Vagina (tissue), 2 donors: ENCODE measurements at regions not wholly inside any gene's neighbourhood (a gene's known extent, or its start where the extent isn't known, plus 50 kb on each side); places are given as distances from the start of the nearest gene placed in this dataset.

Source experiments
- DNase-seq, 2 donors: peaks; one replicate each; pipeline ENCODE4 v3.0.0-alpha.2; 2017; ENCODE audit errors: extremely low spot score in 2 of 2
- H3K27ac ChIP-seq: fragments of 200-600 bp; sonication (generic); one replicate; pipeline ENCODE4 v1.5.1; 2019
- H3K27me3 ChIP-seq: fragments of 200-600 bp; sonication (generic); one replicate; pipeline ENCODE4 v1.5.1; 2019
- H3K36me3 ChIP-seq, 2 donors: fragments of 200-600 bp; sonication (generic); one replicate each; pipeline ENCODE4 v1.5.1; 2017 to 2019
- H3K4me1 ChIP-seq: fragments of 200-600 bp; sonication (generic); one replicate; pipeline ENCODE4 v1.5.1; 2019
- H3K4me3 ChIP-seq, 2 donors: fragments of 200-600 bp; sonication (generic); 1 replicate in 1 of 2; 2 replicates in 1 of 2; pipeline ENCODE4 v1.5.1; 2016 to 2019
- H3K9me3 ChIP-seq: fragments of 200-600 bp; sonication (generic); one replicate; pipeline ENCODE4 v1.5.1; 2019
- POLR2A ChIP-seq, 2 donors: fragments of 450-650 bp; IDR thresholded peaks; one replicate each; pipeline ENCODE4 v1.6.1; 2017; ENCODE audit warnings: antibody characterized with exemption in 2 of 2, mild to moderate bottlenecking in 2 of 2, moderate library complexity in 2 of 2
- POLR2AphosphoS5 ChIP-seq, 2 donors: sonication (generic); formaldehyde crosslinking; IDR thresholded peaks; one replicate each; pipeline ENCODE4 v1.9.0; 2017; ENCODE audit warnings: antibody characterized with exemption in 2 of 2, mild to moderate bottlenecking in 2 of 2, low read depth in 1 of 2; ENCODE audit not compliant: insufficient read depth in 1 of 2
- intact Hi-C: fragments of 100-400 bp; cut with DNase I; formaldehyde crosslinking; loops from one replicate; pipeline ENCODE4 v1.15.1; 2023
- TF ChIP-seq, protein P1 (sequence below), 3 experiments: fragments of 450-650 bp in 2 of 3; fragments of 200-600 bp in 1 of 3; sonication (generic) in 1 of 3; IDR thresholded peaks; one replicate each; pipeline ENCODE4 v1.5.1; 2017 to 2019; ENCODE audit warnings: antibody characterized with exemption in 3 of 3, mild to moderate bottlenecking in 2 of 3, moderate library complexity in 2 of 3

DNA sequence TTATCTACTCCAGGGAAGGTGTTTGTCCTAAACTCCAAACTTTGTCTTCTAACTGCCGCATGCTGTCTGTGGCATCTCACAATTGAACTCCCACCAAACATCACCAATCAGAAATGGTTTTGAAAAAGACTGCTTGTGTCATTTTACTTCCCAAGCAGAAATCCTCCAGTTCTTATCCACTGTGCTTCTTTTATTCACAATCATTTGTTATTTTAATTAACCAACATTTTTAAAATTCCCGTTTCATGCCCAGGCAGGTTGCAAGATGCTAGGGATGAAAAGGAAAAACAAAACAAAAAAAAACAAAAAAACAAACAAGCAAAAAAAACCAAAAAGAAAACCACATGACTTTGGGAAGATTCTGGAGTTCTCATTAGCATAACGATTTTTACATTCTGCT is 63.5 kb upstream of the RAB27B start:
- H3K27me3 ChIP-seq: no peaks in the 10 kb centered on the region
- TF ChIP-seq, protein P1, sequence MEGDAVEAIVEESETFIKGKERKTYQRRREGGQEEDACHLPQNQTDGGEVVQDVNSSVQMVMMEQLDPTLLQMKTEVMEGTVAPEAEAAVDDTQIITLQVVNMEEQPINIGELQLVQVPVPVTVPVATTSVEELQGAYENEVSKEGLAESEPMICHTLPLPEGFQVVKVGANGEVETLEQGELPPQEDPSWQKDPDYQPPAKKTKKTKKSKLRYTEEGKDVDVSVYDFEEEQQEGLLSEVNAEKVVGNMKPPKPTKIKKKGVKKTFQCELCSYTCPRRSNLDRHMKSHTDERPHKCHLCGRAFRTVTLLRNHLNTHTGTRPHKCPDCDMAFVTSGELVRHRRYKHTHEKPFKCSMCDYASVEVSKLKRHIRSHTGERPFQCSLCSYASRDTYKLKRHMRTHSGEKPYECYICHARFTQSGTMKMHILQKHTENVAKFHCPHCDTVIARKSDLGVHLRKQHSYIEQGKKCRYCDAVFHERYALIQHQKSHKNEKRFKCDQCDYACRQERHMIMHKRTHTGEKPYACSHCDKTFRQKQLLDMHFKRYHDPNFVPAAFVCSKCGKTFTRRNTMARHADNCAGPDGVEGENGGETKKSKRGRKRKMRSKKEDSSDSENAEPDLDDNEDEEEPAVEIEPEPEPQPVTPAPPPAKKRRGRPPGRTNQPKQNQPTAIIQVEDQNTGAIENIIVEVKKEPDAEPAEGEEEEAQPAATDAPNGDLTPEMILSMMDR (IDR thresholded peaks at IDR 0.05): no peak
- no peak for TF ChIP-seq POLR2A (IDR thresholded peaks at IDR 0.05)
- no peak for TF ChIP-seq POLR2AphosphoS5 (IDR thresholded peaks at IDR 0.05; ENCODE audit: insufficient read depth in 1 of 2, low read depth in 1 of 2)
- H3K4me3 ChIP-seq: no peak overlapping the region
- H3K36me3 ChIP-seq: no peaks in the 10 kb centered on the region
- intact Hi-C loops: no loop called here
- no peaks in the 10 kb centered on the region for H3K9me3 ChIP-seq
- H3K27ac ChIP-seq: no peak overlapping the region
- DNase-seq: no peak
- H3K4me1 ChIP-seq: no peaks in the 10 kb centered on the region

DNA sequence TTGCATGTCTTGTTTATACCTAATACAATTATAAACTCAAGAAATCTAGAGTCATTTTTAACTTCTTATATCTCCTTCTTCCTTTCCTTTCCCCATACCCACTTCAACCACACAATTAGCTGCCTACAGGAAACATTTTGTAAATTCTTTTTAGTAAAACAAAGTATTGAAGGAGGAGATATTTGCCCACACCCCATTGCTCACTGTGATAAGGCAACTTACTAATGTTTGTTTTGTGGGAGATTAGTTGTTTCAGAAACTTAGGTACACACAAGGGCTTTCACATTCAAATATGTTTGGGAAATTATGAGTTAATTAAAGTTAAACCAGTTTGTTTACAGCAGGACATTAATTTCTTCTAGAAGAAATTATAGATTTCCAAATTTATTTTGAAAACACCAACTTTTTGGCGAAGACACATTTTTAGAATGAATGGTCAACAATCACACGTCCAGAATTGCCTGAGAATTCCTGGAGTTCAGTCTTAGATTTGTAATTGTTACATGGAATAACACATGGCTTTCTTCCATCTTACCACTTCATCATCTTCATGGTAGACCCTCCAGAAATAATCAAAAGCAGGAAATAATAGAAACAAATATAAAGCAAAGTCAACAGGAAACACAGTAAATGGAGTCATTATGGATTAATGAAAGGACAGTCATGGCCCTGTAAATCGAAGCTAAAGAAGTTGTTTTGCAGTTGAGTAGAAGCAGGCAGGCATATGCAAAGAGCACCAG is 62.5 kb upstream of the RAB27B start:
- TF ChIP-seq POLR2AphosphoS5 (IDR thresholded peaks at IDR 0.05; ENCODE audit: insufficient read depth in 1 of 2, low read depth in 1 of 2): no peak
- TF ChIP-seq POLR2A (IDR thresholded peaks at IDR 0.05): no peak
- TF ChIP-seq, protein P1 (IDR thresholded peaks at IDR 0.05): no peak
- Histone ChIP-seq H3K4me1 (no peaks in the 10 kb centered on the region), H3K27ac (no peak overlapping the region), H3K9me3 (no peaks in the 10 kb centered on the region), H3K36me3 (no peaks in the 10 kb centered on the region), H3K27me3 (no peaks in the 10 kb centered on the region), H3K4me3 (no peak overlapping the region)
- intact Hi-C loops: no loop called here
- no peak for DNase-seq

DNA sequence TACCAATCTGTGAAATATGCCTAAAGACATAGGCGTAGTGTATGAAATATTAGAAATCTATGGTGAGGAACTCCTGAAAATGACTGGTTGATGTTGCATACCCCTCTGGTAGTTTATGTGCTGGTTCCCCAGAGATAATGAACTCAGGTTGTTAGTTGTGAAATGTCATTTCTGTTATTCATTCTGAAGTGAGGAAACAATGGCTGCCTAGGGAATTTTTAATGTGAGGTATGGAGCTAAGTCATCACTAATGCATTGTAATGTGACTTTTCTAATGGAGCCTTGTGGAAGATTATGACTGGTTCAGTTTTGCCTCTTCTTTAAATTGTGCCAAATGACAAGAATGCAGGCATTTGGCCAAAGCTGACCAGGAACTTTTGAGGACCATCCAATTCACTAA is 61.6 kb upstream of the RAB27B start:
- TF ChIP-seq, protein P1 (IDR thresholded peaks at IDR 0.05): no peak
- TF ChIP-seq POLR2A (IDR thresholded peaks at IDR 0.05): no peak
- no peak for TF ChIP-seq POLR2AphosphoS5 (IDR thresholded peaks at IDR 0.05; ENCODE audit: insufficient read depth in 1 of 2, low read depth in 1 of 2)
- Histone ChIP-seq H3K27me3 (no peaks in the 10 kb centered on the region), H3K36me3 (no peaks in the 10 kb centered on the region), H3K27ac (no peak overlapping the region), H3K9me3 (no peaks in the 10 kb centered on the region), H3K4me1 (no peaks in the 10 kb centered on the region), H3K4me3 (no peak overlapping the region)
- intact Hi-C loops: no loop called here
- no peak for DNase-seq

GRCh38 chr18:54767098-54767497 is 61.2 kb upstream of the RAB27B start:
- H3K27ac ChIP-seq: no peak overlapping the region
- no peaks in the 10 kb centered on the region for H3K4me1 ChIP-seq
- intact Hi-C loops: no loop called here
- TF ChIP-seq POLR2A (IDR thresholded peaks at IDR 0.05) (no peak), POLR2AphosphoS5 (IDR thresholded peaks at IDR 0.05; ENCODE audit: insufficient read depth in 1 of 2, low read depth in 1 of 2) (no peak)
- TF ChIP-seq, protein P1 (IDR thresholded peaks at IDR 0.05): no peak
- DNase-seq: no peak
- no peaks in the 10 kb centered on the region for H3K36me3 ChIP-seq
- H3K4me3 ChIP-seq: no peak overlapping the region
- no peaks in the 10 kb centered on the region for H3K9me3 ChIP-seq
- no peaks in the 10 kb centered on the region for H3K27me3 ChIP-seq
